Vagina (tissue), 2 donors: ENCODE measurements at regions not wholly inside any gene's neighbourhood (a gene's known extent, or its start where the extent isn't known, plus 50 kb on each side); places are given as distances from the start of the nearest gene placed in this dataset.
"Not testable (repeated sequence)": the region's sequence is repeated elsewhere in the genome, so short reads cannot be mapped to it uniquely, and the experiment has no call there.

Experiments
- DNase-seq, 2 donors: peaks; one replicate each; pipeline ENCODE4 v3.0.0-alpha.2; 2017; ENCODE audit errors: extremely low spot score in 2 of 2
- H3K27ac ChIP-seq: fragments of 200-600 bp; sonication (generic); one replicate; pipeline ENCODE4 v1.5.1; 2019
- H3K27me3 ChIP-seq: fragments of 200-600 bp; sonication (generic); one replicate; pipeline ENCODE4 v1.5.1; 2019
- H3K36me3 ChIP-seq, 2 donors: fragments of 200-600 bp; sonication (generic); one replicate each; pipeline ENCODE4 v1.5.1; 2017 to 2019
- H3K4me1 ChIP-seq: fragments of 200-600 bp; sonication (generic); one replicate; pipeline ENCODE4 v1.5.1; 2019
- H3K4me3 ChIP-seq, 2 donors: fragments of 200-600 bp; sonication (generic); 1 replicate in 1 of 2; 2 replicates in 1 of 2; pipeline ENCODE4 v1.5.1; 2016 to 2019
- H3K9me3 ChIP-seq: fragments of 200-600 bp; sonication (generic); one replicate; pipeline ENCODE4 v1.5.1; 2019
- CTCF ChIP-seq, 3 experiments: fragments of 450-650 bp in 2 of 3; fragments of 200-600 bp in 1 of 3; sonication (generic) in 1 of 3; IDR thresholded peaks; one replicate each; pipeline ENCODE4 v1.5.1; 2017 to 2019; ENCODE audit warnings: antibody characterized with exemption in 3 of 3, mild to moderate bottlenecking in 2 of 3, moderate library complexity in 2 of 3
- POLR2A ChIP-seq, 2 donors: fragments of 450-650 bp; IDR thresholded peaks; one replicate each; pipeline ENCODE4 v1.6.1; 2017; ENCODE audit warnings: antibody characterized with exemption in 2 of 2, mild to moderate bottlenecking in 2 of 2, moderate library complexity in 2 of 2
- POLR2AphosphoS5 ChIP-seq, 2 donors: sonication (generic); formaldehyde crosslinking; IDR thresholded peaks; one replicate each; pipeline ENCODE4 v1.9.0; 2017; ENCODE audit warnings: antibody characterized with exemption in 2 of 2, mild to moderate bottlenecking in 2 of 2, low read depth in 1 of 2; ENCODE audit not compliant: insufficient read depth in 1 of 2
- intact Hi-C: fragments of 100-400 bp; cut with DNase I; formaldehyde crosslinking; loops from one replicate; pipeline ENCODE4 v1.15.1; 2023

- TF ChIP-seq CTCF (IDR thresholded peaks at IDR 0.05) (no peak), POLR2AphosphoS5 (IDR thresholded peaks at IDR 0.05; ENCODE audit: insufficient read depth in 1 of 2, low read depth in 1 of 2) (no peak), POLR2A (IDR thresholded peaks at IDR 0.05) (no peak)
- H3K9me3 ChIP-seq: no peaks in the 10 kb centered on the region
Observed at GRCh38 chr3:27606537-27606936, 115.6 kb downstream of the EOMES start.

GRCh38 chr3:27601311-27601710, 117.1 kb upstream of the SLC4A7 start:
- DNase-seq, H3K4me3 ChIP-seq, intact Hi-C loops, H3K4me1 ChIP-seq, H3K36me3 ChIP-seq, H3K27ac ChIP-seq, H3K9me3 ChIP-seq, H3K27me3 ChIP-seq: not testable (repeated sequence)

More at GRCh38 chr3:27606537-27606936, 115.6 kb downstream of the EOMES start:
- Histone ChIP-seq H3K4me1 (no peaks in the 10 kb centered on the region), H3K36me3 (no peaks in the 10 kb centered on the region), H3K4me3 (no peak overlapping the region), H3K27ac (no peak overlapping the region), H3K27me3 (no peaks in the 10 kb centered on the region)
- intact Hi-C loops: no loop called here
- DNase-seq: no peak

- H3K36me3 ChIP-seq, H3K27me3 ChIP-seq, H3K4me3 ChIP-seq, H3K27ac ChIP-seq, DNase-seq, intact Hi-C loops, H3K9me3 ChIP-seq: not testable (repeated sequence)
- peaks cover 12% of the 10 kb centered on the region for H3K4me1 ChIP-seq
Observed at GRCh38 chr3:27599741-27600140, 115.6 kb upstream of the SLC4A7 start.

- intact Hi-C loops: no loop called here
- no peak overlapping the region for H3K4me3 ChIP-seq
- no peaks in the 10 kb centered on the region for H3K9me3 ChIP-seq
- no peaks in the 10 kb centered on the region for H3K36me3 ChIP-seq
- H3K27ac ChIP-seq: no peak overlapping the region
- H3K27me3 ChIP-seq: no peaks in the 10 kb centered on the region
- TF ChIP-seq POLR2AphosphoS5 (IDR thresholded peaks at IDR 0.05; ENCODE audit: insufficient read depth in 1 of 2, low read depth in 1 of 2) (no peak), POLR2A (IDR thresholded peaks at IDR 0.05) (no peak), CTCF (IDR thresholded peaks at IDR 0.05) (no peak)
- no peak for DNase-seq
- peaks cover 29% of the 10 kb centered on the region for H3K4me1 ChIP-seq
Observed at GRCh38 chr3:27596921-27597320, 112.7 kb upstream of the SLC4A7 start.

GRCh38 chr3:27596334-27596841, 112.2 kb upstream of the SLC4A7 start:
- H3K4me1 ChIP-seq: peaks cover 35% of the 10 kb centered on the region
- H3K27me3 ChIP-seq: no peaks in the 10 kb centered on the region
- H3K36me3 ChIP-seq: no peaks in the 10 kb centered on the region
- TF ChIP-seq CTCF (IDR thresholded peaks at IDR 0.05) (no peak), POLR2AphosphoS5 (IDR thresholded peaks at IDR 0.05; ENCODE audit: insufficient read depth in 1 of 2, low read depth in 1 of 2) (no peak)
- intact Hi-C loops: no loop called here
- DNase-seq: no peak
- no peak overlapping the region for H3K4me3 ChIP-seq
- no peak overlapping the region for H3K27ac ChIP-seq
- H3K9me3 ChIP-seq: no peaks in the 10 kb centered on the region

- no peaks in the 10 kb centered on the region for H3K9me3 ChIP-seq
- no peak for DNase-seq
- TF ChIP-seq POLR2AphosphoS5 (IDR thresholded peaks at IDR 0.05; ENCODE audit: insufficient read depth in 1 of 2, low read depth in 1 of 2): peak in 1 of 2 donors; percentile 54
- no peak for TF ChIP-seq CTCF (IDR thresholded peaks at IDR 0.05)
- intact Hi-C loops: no loop called here
- H3K27me3 ChIP-seq: no peaks in the 10 kb centered on the region
- H3K4me3 ChIP-seq: no peak overlapping the region
- H3K36me3 ChIP-seq: no peaks in the 10 kb centered on the region
- peaks cover 54% of the 10 kb centered on the region for H3K4me1 ChIP-seq
- peak overlapping the region; percentile 16 for H3K27ac ChIP-seq
Observed at GRCh38 chr3:27594096-27594690, 110.0 kb upstream of the SLC4A7 start.
